ENCODE measurements at regions not wholly inside any gene's neighbourhood (a gene's known extent, or its start where the extent isn't known, plus 50 kb on each side); places are given as distances from the start of the nearest gene placed in this dataset.

DNA sequence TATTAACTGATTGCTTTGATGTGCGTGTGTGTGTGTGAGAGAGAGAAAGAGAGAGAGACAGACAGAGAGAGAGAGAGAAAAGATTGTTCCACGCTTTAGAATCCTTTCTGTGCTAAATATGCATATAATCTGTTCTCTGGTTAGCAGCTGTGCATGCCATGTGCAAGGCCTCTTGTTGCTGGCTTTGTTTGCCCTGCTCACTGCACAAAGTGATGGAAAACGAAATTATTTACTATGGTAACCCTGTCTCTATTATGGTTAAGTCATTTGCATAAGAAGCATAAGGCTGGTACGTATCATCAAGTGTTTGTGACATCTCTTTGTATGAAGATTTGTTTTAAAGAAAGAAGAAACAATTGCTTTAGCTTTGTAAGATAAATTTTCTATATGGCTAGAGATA is 190.2 kb upstream of the POF1B start:
- TF ChIP-seq, protein P1, sequence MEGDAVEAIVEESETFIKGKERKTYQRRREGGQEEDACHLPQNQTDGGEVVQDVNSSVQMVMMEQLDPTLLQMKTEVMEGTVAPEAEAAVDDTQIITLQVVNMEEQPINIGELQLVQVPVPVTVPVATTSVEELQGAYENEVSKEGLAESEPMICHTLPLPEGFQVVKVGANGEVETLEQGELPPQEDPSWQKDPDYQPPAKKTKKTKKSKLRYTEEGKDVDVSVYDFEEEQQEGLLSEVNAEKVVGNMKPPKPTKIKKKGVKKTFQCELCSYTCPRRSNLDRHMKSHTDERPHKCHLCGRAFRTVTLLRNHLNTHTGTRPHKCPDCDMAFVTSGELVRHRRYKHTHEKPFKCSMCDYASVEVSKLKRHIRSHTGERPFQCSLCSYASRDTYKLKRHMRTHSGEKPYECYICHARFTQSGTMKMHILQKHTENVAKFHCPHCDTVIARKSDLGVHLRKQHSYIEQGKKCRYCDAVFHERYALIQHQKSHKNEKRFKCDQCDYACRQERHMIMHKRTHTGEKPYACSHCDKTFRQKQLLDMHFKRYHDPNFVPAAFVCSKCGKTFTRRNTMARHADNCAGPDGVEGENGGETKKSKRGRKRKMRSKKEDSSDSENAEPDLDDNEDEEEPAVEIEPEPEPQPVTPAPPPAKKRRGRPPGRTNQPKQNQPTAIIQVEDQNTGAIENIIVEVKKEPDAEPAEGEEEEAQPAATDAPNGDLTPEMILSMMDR (optimal IDR thresholded peaks at IDR 0.05 in 1 of 3, IDR thresholded peaks at IDR 0.05 in 1 of 3, conservative IDR thresholded peaks at IDR 0.05 in 1 of 3; ENCODE audit: extremely low read depth in 1 of 3, insufficient read depth in 2 of 3, low read length in 3 of 3): no peak
- no peak for TF ChIP-seq EZH2 (IDR thresholded peaks at IDR 0.05; ENCODE audit: low read length)
